ENCODE measurements at regions not wholly inside any gene's neighbourhood (a gene's known extent, or its start where the extent isn't known, plus 50 kb on each side); places are given as distances from the start of the nearest gene placed in this dataset.
"Not testable (repeated sequence)": the region's sequence is repeated elsewhere in the genome, so short reads cannot be mapped to it uniquely, and the experiment has no call there.

GRCh38 chr1:229169399-229169798 is 101.5 kb upstream of the RAB4A start:
- Mint-ChIP-seq H3K27me3 (ENCODE audit: low read depth) (peaks cover 2% of the 10 kb centered on the region), H3K4me1 (ENCODE audit: low read depth) (peaks cover 12% of the 10 kb centered on the region), H3K27ac (no peak overlapping the region), H3K9me3 (no peaks in the 10 kb centered on the region), H3K4me3 (ENCODE audit: low read depth) (no peak overlapping the region), H3K36me3 (ENCODE audit: low read depth) (no peaks in the 10 kb centered on the region)
- no peak for DNase-seq (ENCODE audit: low spot score)
- intact Hi-C loops (cut with micrococcal nuclease): no loop called here

GRCh38 chr1:229170274-229170673 is 100.6 kb upstream of the RAB4A start:
- peaks cover 5% of the 10 kb centered on the region for H3K27me3 Mint-ChIP-seq (ENCODE audit: low read depth)
- no peak for DNase-seq (ENCODE audit: low spot score)
- no peaks in the 10 kb centered on the region for H3K9me3 Mint-ChIP-seq
- intact Hi-C loops (cut with micrococcal nuclease): no loop called here
- H3K4me3 Mint-ChIP-seq (ENCODE audit: low read depth): no peak overlapping the region
- H3K36me3 Mint-ChIP-seq (ENCODE audit: low read depth): no peaks in the 10 kb centered on the region
- peaks cover 6% of the 10 kb centered on the region for H3K4me1 Mint-ChIP-seq (ENCODE audit: low read depth)
- H3K27ac Mint-ChIP-seq: no peak overlapping the region

- Mint-ChIP-seq H3K9me3 (no peaks in the 10 kb centered on the region), H3K4me3 (ENCODE audit: low read depth) (no peak overlapping the region), H3K27me3 (ENCODE audit: low read depth) (peaks cover 7% of the 10 kb centered on the region), H3K36me3 (ENCODE audit: low read depth) (no peaks in the 10 kb centered on the region), H3K27ac (no peak overlapping the region), H3K4me1 (ENCODE audit: low read depth) (peaks cover under 1% of the 10 kb centered on the region)
- intact Hi-C loops (cut with micrococcal nuclease): no loop called here
- DNase-seq (ENCODE audit: low spot score): no peak
Observed at GRCh38 chr1:229170778-229171505, 100.0 kb upstream of the RAB4A start.

GRCh38 chr1:229171934-229172333 is 99.0 kb upstream of the RAB4A start:
- H3K27ac Mint-ChIP-seq: no peak overlapping the region
- H3K4me1 Mint-ChIP-seq (ENCODE audit: low read depth): no peaks in the 10 kb centered on the region
- no peak for DNase-seq (ENCODE audit: low spot score)
- H3K36me3 Mint-ChIP-seq (ENCODE audit: low read depth): no peaks in the 10 kb centered on the region
- H3K27me3 Mint-ChIP-seq (ENCODE audit: low read depth): peaks cover 7% of the 10 kb centered on the region
- no peaks in the 10 kb centered on the region for H3K9me3 Mint-ChIP-seq
- intact Hi-C loops (cut with micrococcal nuclease): no loop called here
- H3K4me3 Mint-ChIP-seq (ENCODE audit: low read depth): no peak overlapping the region

GRCh38 chr1:229173491-229174476 is 97.1 kb upstream of the RAB4A start:
- H3K9me3 Mint-ChIP-seq; H3K27me3 Mint-ChIP-seq (ENCODE audit: low read depth); DNase-seq (ENCODE audit: low spot score); H3K27ac Mint-ChIP-seq; H3K4me3 Mint-ChIP-seq (ENCODE audit: low read depth); H3K4me1 Mint-ChIP-seq (ENCODE audit: low read depth); H3K36me3 Mint-ChIP-seq (ENCODE audit: low read depth); intact Hi-C loops (cut with micrococcal nuclease): not testable (repeated sequence)

- DNase-seq (ENCODE audit: low spot score); H3K9me3 Mint-ChIP-seq; H3K27me3 Mint-ChIP-seq (ENCODE audit: low read depth); intact Hi-C loops (cut with micrococcal nuclease); H3K4me1 Mint-ChIP-seq (ENCODE audit: low read depth); H3K4me3 Mint-ChIP-seq (ENCODE audit: low read depth); H3K27ac Mint-ChIP-seq; H3K36me3 Mint-ChIP-seq (ENCODE audit: low read depth): not testable (repeated sequence)
Observed at GRCh38 chr1:229175297-229175696, 95.6 kb upstream of the RAB4A start.

GRCh38 chr1:229176457-229176856 is 94.5 kb upstream of the RAB4A start:
- H3K36me3 Mint-ChIP-seq (ENCODE audit: low read depth); H3K27ac Mint-ChIP-seq; intact Hi-C loops (cut with micrococcal nuclease); DNase-seq (ENCODE audit: low spot score); H3K27me3 Mint-ChIP-seq (ENCODE audit: low read depth); H3K9me3 Mint-ChIP-seq; H3K4me1 Mint-ChIP-seq (ENCODE audit: low read depth); H3K4me3 Mint-ChIP-seq (ENCODE audit: low read depth): not testable (repeated sequence)

GRCh38 chr1:229180161-229180560 is 90.8 kb upstream of the RAB4A start:
- Mint-ChIP-seq H3K27me3 (ENCODE audit: low read depth) (peaks cover 4% of the 10 kb centered on the region), H3K27ac (no peak overlapping the region), H3K9me3 (no peaks in the 10 kb centered on the region), H3K4me3 (ENCODE audit: low read depth) (no peak overlapping the region), H3K4me1 (ENCODE audit: low read depth) (no peaks in the 10 kb centered on the region), H3K36me3 (ENCODE audit: low read depth) (no peaks in the 10 kb centered on the region)
- intact Hi-C loops (cut with micrococcal nuclease): no loop called here
- DNase-seq (ENCODE audit: low spot score): no peak

- Mint-ChIP-seq H3K27ac (no peak overlapping the region), H3K4me1 (ENCODE audit: low read depth) (peaks cover 6% of the 10 kb centered on the region), H3K4me3 (ENCODE audit: low read depth) (no peak overlapping the region), H3K36me3 (ENCODE audit: low read depth) (no peaks in the 10 kb centered on the region), H3K27me3 (ENCODE audit: low read depth) (no peaks in the 10 kb centered on the region), H3K9me3 (no peaks in the 10 kb centered on the region)
- intact Hi-C loops (cut with micrococcal nuclease): no loop called here
- no peak for DNase-seq (ENCODE audit: low spot score)
Observed at GRCh38 chr1:229181419-229181818, 89.5 kb upstream of the RAB4A start.

GRCh38 chr1:229183588-229183987 is 87.3 kb upstream of the RAB4A start:
- no peak for DNase-seq (ENCODE audit: low spot score)
- no peak overlapping the region for H3K27ac Mint-ChIP-seq
- intact Hi-C loops (cut with micrococcal nuclease): no loop called here

GRCh38 chr1:229184066-229184465 is 86.8 kb upstream of the RAB4A start:
- Mint-ChIP-seq H3K9me3 (no peaks in the 10 kb centered on the region), H3K4me1 (ENCODE audit: low read depth) (peaks cover 16% of the 10 kb centered on the region), H3K4me3 (ENCODE audit: low read depth) (no peak overlapping the region), H3K27me3 (ENCODE audit: low read depth) (no peaks in the 10 kb centered on the region), H3K36me3 (ENCODE audit: low read depth) (no peaks in the 10 kb centered on the region), H3K27ac (no peak overlapping the region)
- DNase-seq (ENCODE audit: low spot score): no peak
- intact Hi-C loops (cut with micrococcal nuclease): no loop called here

More at GRCh38 chr1:229183588-229183987, 87.3 kb upstream of the RAB4A start:
- Mint-ChIP-seq H3K36me3 (ENCODE audit: low read depth) (no peaks in the 10 kb centered on the region), H3K4me3 (ENCODE audit: low read depth) (no peak overlapping the region), H3K9me3 (no peaks in the 10 kb centered on the region), H3K27me3 (ENCODE audit: low read depth) (no peaks in the 10 kb centered on the region), H3K4me1 (ENCODE audit: low read depth) (peaks cover 16% of the 10 kb centered on the region)

- Mint-ChIP-seq H3K4me1 (ENCODE audit: low read depth) (peaks cover 16% of the 10 kb centered on the region), H3K9me3 (no peaks in the 10 kb centered on the region), H3K4me3 (ENCODE audit: low read depth) (no peak overlapping the region), H3K36me3 (ENCODE audit: low read depth) (no peaks in the 10 kb centered on the region), H3K27me3 (ENCODE audit: low read depth) (peaks cover 6% of the 10 kb centered on the region), H3K27ac (no peak overlapping the region)
- DNase-seq (ENCODE audit: low spot score): no peak
- intact Hi-C loops (cut with micrococcal nuclease): no loop called here
Observed at GRCh38 chr1:229185963-229186362, 84.9 kb upstream of the RAB4A start.
